ENCODE measurements at regions not wholly inside any gene's neighbourhood (a gene's known extent, or its start where the extent isn't known, plus 50 kb on each side); places are given as distances from the start of the nearest gene placed in this dataset.
"Not testable (repeated sequence)": the region's sequence is repeated elsewhere in the genome, so short reads cannot be mapped to it uniquely, and the experiment has no call there.

DNA sequence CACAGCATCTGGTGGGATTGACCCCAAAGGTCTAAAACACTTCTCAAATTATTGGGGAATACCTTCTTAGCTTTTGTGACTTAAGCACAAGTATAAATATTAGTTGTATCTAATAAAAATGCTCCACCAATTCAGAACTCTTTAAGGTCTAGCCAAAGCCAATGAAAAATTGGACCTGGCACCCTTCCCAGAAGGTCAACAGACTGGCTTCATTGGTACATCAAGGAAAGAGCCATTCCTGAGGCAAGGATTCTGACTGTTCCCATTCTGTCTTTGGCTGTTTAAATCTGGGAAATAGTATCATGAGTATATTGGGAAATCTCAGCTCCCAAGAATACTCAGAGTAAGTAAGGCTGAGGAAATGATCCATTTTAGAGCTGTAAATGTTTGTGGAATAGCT, 153.0 kb upstream of the TRPC5 start:
- no peak overlapping the region for H3K27ac ChIP-seq
- DNase-seq (ENCODE audit: low spot score): no peak
- ChIA-PET POLR2A (ENCODE audit: low non-redundant PET) (no interaction called here), CTCF (interaction anchor here (0.6 kb wide), 1 partner anchor 36 kb away, joined by 3 read pairs; no protein-coding TSS in a partner anchor)
- TF ChIP-seq, protein P1, sequence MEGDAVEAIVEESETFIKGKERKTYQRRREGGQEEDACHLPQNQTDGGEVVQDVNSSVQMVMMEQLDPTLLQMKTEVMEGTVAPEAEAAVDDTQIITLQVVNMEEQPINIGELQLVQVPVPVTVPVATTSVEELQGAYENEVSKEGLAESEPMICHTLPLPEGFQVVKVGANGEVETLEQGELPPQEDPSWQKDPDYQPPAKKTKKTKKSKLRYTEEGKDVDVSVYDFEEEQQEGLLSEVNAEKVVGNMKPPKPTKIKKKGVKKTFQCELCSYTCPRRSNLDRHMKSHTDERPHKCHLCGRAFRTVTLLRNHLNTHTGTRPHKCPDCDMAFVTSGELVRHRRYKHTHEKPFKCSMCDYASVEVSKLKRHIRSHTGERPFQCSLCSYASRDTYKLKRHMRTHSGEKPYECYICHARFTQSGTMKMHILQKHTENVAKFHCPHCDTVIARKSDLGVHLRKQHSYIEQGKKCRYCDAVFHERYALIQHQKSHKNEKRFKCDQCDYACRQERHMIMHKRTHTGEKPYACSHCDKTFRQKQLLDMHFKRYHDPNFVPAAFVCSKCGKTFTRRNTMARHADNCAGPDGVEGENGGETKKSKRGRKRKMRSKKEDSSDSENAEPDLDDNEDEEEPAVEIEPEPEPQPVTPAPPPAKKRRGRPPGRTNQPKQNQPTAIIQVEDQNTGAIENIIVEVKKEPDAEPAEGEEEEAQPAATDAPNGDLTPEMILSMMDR (conservative IDR thresholded peaks at IDR 0.05; ENCODE audit: low read depth): no peak

DNA sequence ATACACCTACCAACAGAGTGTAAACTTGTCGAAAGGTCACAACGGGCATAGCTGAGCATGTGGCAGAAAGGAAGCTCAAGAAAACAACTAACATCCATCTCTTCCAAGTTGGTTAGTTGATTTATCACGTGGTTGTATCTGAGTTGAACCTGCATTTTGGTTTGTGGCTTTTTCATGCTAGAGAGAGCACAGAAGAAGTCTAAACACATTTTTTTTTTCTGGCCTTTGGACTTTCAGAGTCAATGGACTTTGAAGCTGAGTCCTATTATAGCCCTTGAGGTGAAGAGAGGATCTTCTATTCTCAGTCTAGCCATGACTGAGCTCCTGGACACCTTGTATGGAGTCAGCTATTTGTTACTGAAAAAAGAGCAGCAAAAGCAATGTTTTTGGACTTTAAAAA, 150.6 kb upstream of the TRPC5 start:
- ChIA-PET POLR2A (ENCODE audit: low non-redundant PET) (no interaction called here), CTCF (interaction anchor here (0.6 kb wide), 1 partner anchor 15 kb away, joined by 3 read pairs; no protein-coding TSS in a partner anchor)
- DNase-seq (ENCODE audit: low spot score): no peak
- no peak overlapping the region for H3K27ac ChIP-seq
- TF ChIP-seq, protein P1 (conservative IDR thresholded peaks at IDR 0.05; ENCODE audit: low read depth): no peak

DNA sequence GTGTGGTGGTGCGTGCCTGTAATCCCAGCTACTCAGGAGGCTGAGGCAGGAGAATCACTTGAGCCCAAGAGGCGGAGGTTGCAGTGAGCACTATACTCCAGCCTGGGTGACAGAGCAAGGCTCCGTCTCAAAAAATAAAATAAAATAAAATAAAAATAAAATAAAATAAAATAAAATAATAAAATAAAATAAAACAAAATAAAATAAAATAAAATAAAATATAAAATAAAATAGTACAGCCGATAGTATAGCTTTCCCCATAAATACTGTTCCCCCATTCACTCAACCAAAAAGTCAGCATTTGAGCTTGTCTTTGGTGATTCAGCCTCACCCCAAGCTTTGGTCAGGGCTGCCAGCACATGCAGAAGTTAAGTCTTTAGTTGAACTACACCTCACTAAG, 144.2 kb upstream of the TRPC5 start:
- CTCF ChIA-PET; POLR2A ChIA-PET (ENCODE audit: low non-redundant PET); DNase-seq (ENCODE audit: low spot score); H3K27ac ChIP-seq: not testable (repeated sequence)

DNA sequence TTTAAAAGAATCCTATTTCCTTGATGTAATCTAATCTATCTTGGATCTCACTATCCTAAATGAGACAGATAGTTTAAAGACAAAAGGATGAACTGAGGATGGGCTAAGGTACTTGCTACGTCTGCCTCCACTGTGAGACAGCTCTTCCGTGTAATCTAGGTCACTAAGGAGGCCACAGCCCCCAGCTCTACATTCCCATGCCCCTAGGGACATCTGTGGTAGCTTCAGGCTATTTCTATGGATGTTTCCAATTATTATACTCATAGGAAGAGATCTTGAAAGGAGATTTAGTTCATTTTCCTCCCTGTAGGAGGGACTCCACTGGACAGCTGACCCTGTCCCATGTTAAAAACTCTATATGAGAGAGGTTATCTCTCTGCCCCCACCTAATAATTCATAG, 140.8 kb upstream of the TRPC5 start:
- TF ChIP-seq, protein P1 (conservative IDR thresholded peaks at IDR 0.05; ENCODE audit: low read depth): no peak

DNA sequence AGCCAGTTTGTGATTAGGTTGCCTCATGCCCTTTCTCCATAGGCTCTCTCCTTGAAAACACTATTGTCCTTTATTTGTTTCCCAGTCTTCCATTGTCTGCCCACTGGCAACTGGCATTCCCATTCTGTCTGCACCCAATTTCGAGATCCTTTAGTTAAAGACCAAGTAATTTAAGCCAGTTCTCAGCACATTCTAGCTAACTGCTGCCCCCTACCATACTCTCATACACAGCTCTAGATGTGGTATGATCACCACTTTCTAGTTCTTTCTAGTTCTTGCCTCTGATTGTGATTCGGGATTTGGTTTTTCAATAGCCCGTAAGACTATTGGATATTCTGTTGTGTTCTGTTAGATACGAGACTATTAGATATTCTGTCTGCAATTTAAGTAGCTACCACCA, 135.8 kb upstream of the TRPC5 start:
- no peak overlapping the region for H3K27ac ChIP-seq
- no peak for DNase-seq (ENCODE audit: low spot score)
- TF ChIP-seq, protein P1 (conservative IDR thresholded peaks at IDR 0.05; ENCODE audit: low read depth): no peak
- ChIA-PET POLR2A (ENCODE audit: low non-redundant PET) (no interaction called here), CTCF (interaction anchor here (0.6 kb wide), 1 partner anchor 15 kb away, joined by 3 read pairs; no protein-coding TSS in a partner anchor)

More for the DNA sequence above, 140.8 kb upstream of the TRPC5 start:
- no peak for DNase-seq (ENCODE audit: low spot score)
- POLR2A ChIA-PET (ENCODE audit: low non-redundant PET): no interaction called here
- CTCF ChIA-PET: no interaction called here
- no peak overlapping the region for H3K27ac ChIP-seq

DNA sequence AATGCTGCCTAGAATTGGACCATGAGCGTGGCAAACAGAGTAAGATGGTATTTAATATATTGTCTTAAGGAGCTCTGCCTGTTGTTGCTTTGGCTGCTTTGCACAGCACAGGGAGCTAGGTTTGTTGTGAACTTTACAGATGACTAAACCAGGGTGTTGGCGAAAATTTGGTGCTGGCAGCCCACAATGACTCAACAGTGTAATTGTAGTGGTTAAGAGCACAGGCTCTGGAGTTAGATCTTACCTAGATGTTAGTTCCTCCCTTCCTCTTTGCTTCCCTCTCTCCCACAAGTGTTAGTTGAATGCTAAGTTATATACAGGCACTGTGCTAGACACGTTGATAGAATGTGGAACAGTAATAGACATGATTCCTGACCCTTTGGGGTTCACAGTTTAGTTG, 128.9 kb upstream of the TRPC5 start:
- POLR2A ChIA-PET (ENCODE audit: low non-redundant PET): no interaction called here
- CTCF ChIA-PET: no interaction called here

DNA sequence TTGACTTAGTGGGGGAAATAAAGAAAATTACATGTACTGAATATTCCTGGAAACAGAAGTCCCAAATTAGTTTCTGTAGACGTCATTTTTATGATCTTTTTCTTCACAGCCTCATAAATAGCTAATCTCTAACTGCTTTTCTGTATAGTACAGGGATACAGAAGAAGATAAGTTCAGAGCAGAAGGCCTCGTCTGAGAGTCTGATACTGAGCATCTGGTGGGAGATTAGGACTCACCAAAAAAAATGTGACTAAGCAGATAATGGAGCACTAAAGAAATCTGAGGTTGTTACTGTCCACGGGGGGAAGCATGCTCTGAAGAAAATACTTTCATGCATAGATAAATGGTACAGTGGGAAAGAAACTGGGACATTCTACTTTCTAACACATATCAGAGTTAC, 115.3 kb upstream of the TRPC5 start:
- DNase-seq (ENCODE audit: low spot score): no peak
- POLR2A ChIA-PET (ENCODE audit: low non-redundant PET): no interaction called here
- CTCF ChIA-PET: no interaction called here
- no peak overlapping the region for H3K27ac ChIP-seq
- TF ChIP-seq, protein P1 (conservative IDR thresholded peaks at IDR 0.05; ENCODE audit: low read depth): no peak

More for the DNA sequence above, 128.9 kb upstream of the TRPC5 start:
- H3K27ac ChIP-seq: no peak overlapping the region
- no peak for DNase-seq (ENCODE audit: low spot score)
- TF ChIP-seq, protein P1 (conservative IDR thresholded peaks at IDR 0.05; ENCODE audit: low read depth): no peak

Data from RWPE1 (cell line).